ENCODE measurements at regions not wholly inside any gene's neighbourhood (a gene's known extent, or its start where the extent isn't known, plus 50 kb on each side); places are given as distances from the start of the nearest gene placed in this dataset.

GRCh38 chr1:59081795-59082194 is 215.1 kb upstream of the FGGY start:
- TF ChIP-seq CTCF (IDR thresholded peaks at IDR 0.05; ENCODE audit: insufficient read depth, low read length) (no peak), POLR2AphosphoS5 (IDR thresholded peaks at IDR 0.05; ENCODE audit: low read depth) (no peak), GABPA (IDR thresholded peaks at IDR 0.05; ENCODE audit: low read depth) (no peak), REST (IDR thresholded peaks at IDR 0.05; ENCODE audit: insufficient replicate concordance, low read depth) (no peak), SPI1 (IDR thresholded peaks at IDR 0.05; ENCODE audit: borderline replicate concordance, low read depth) (no peak)

All from HL-60 (cell line).